HUES64 (cell line): ENCODE measurements at regions not wholly inside any gene's neighbourhood (a gene's known extent, or its start where the extent isn't known, plus 50 kb on each side); places are given as distances from the start of the nearest gene placed in this dataset.

Experiments
- H3K27ac ChIP-seq: 2 replicates; pipeline ENCODE4 v1.7.0; 2013; ENCODE audit warnings: low read depth, low read length, inconsistent platforms
- H3K27me3 ChIP-seq: 2 replicates; pipeline ENCODE4 v1.6.1; 2013; ENCODE audit warnings: mild to moderate bottlenecking, low read length; ENCODE audit not compliant: insufficient read depth
- H3K36me3 ChIP-seq: 2 replicates; pipeline ENCODE4 v1.6.1; 2013; ENCODE audit warnings: mild to moderate bottlenecking, low read length; ENCODE audit not compliant: insufficient read depth
- H3K4me1 ChIP-seq: 2 replicates; pipeline ENCODE4 v1.6.1; 2013; ENCODE audit warnings: mild to moderate bottlenecking, low read length, moderate library complexity; ENCODE audit not compliant: insufficient read depth
- H3K4me3 ChIP-seq: 2 replicates; pipeline ENCODE4 v1.5.1; 2013; ENCODE audit warnings: mild to moderate bottlenecking, low read length, moderate library complexity
- H3K9ac ChIP-seq: 2 replicates; pipeline ENCODE4 v1.6.1; 2013; ENCODE audit warnings: mild to moderate bottlenecking, low read depth, low read length
- H3K9me3 ChIP-seq: 2 replicates; pipeline ENCODE4 v1.6.1; 2013; ENCODE audit warnings: low read depth, low read length; ENCODE audit not compliant: insufficient read depth
- WGBS: fragments of 150-250, 120-280 bp; methylation state at CpG from one replicate; pipeline ENCODE4 v1.1.7; 2013; ENCODE audit warnings: missing lambda C conversion rate; 5-methylcytosine and 5-hydroxymethylcytosine counted together

- Histone ChIP-seq H3K36me3 (no peaks in the 10 kb centered on the region), H3K4me1 (no peaks in the 10 kb centered on the region)
- WGBS: 77% methylated on average over 8 of the region's 8 CpGs
Observed at GRCh38 chr2:120401275-120402066, 55.5 kb downstream of the INHBB start.

GRCh38 chr2:120402067-120402433 is 56.1 kb downstream of the INHBB start:
- no peak overlapping the region for H3K27ac ChIP-seq
- WGBS: 89% methylated on average over 5 of the region's 5 CpGs
- H3K36me3 ChIP-seq: no peaks in the 10 kb centered on the region
- H3K4me3 ChIP-seq: no peak overlapping the region
- no peaks in the 10 kb centered on the region for H3K9me3 ChIP-seq
- no peak overlapping the region for H3K9ac ChIP-seq
- no peaks in the 10 kb centered on the region; the same call in 1 of the 2 replicates for H3K27me3 ChIP-seq
- no peaks in the 10 kb centered on the region for H3K4me1 ChIP-seq

More at GRCh38 chr2:120401275-120402066, 55.5 kb downstream of the INHBB start:
- Histone ChIP-seq H3K27ac (no peak overlapping the region), H3K9ac (no peak overlapping the region), H3K4me3 (no peak overlapping the region), H3K9me3 (no peaks in the 10 kb centered on the region), H3K27me3 (no peaks in the 10 kb centered on the region; the same call in 1 of the 2 replicates)

GRCh38 chr2:120402508-120402907 is 56.6 kb downstream of the INHBB start:
- H3K4me3 ChIP-seq: no peak overlapping the region
- H3K27me3 ChIP-seq: no peaks in the 10 kb centered on the region; the same call in 1 of the 2 replicates
- H3K27ac ChIP-seq: no peak overlapping the region
- no peaks in the 10 kb centered on the region for H3K9me3 ChIP-seq
- WGBS: 92% methylated on average over 5 of the region's 6 CpGs
- no peak overlapping the region for H3K9ac ChIP-seq
- H3K4me1 ChIP-seq: no peaks in the 10 kb centered on the region
- no peaks in the 10 kb centered on the region for H3K36me3 ChIP-seq

GRCh38 chr2:120403261-120403660 is 57.3 kb downstream of the INHBB start:
- Histone ChIP-seq H3K4me1 (no peaks in the 10 kb centered on the region), H3K36me3 (no peaks in the 10 kb centered on the region), H3K27ac (no peak overlapping the region), H3K27me3 (no peaks in the 10 kb centered on the region; the same call in 1 of the 2 replicates), H3K4me3 (no peak overlapping the region), H3K9ac (no peak overlapping the region), H3K9me3 (no peaks in the 10 kb centered on the region)
- WGBS: 82% methylated on average over 5 of the region's 5 CpGs

GRCh38 chr2:120403676-120404075 is 57.7 kb downstream of the INHBB start:
- no peak overlapping the region for H3K27ac ChIP-seq
- 80% methylated on average over 5 of the region's 5 CpGs for WGBS
- no peaks in the 10 kb centered on the region; the same call in 1 of the 2 replicates for H3K27me3 ChIP-seq
- no peaks in the 10 kb centered on the region for H3K4me1 ChIP-seq
- no peaks in the 10 kb centered on the region; the same call in 1 of the 2 replicates for H3K9me3 ChIP-seq
- no peak overlapping the region for H3K9ac ChIP-seq
- no peaks in the 10 kb centered on the region for H3K36me3 ChIP-seq
- no peak overlapping the region for H3K4me3 ChIP-seq

- Histone ChIP-seq H3K4me3 (no peak overlapping the region), H3K4me1 (no peaks in the 10 kb centered on the region), H3K9me3 (peaks cover under 1% of the 10 kb centered on the region; the same call in 1 of the 2 replicates), H3K9ac (no peak overlapping the region), H3K36me3 (no peaks in the 10 kb centered on the region), H3K27me3 (no peaks in the 10 kb centered on the region; the same call in 1 of the 2 replicates), H3K27ac (no peak overlapping the region)
- 94% methylated on average over 3 of the region's 3 CpGs for WGBS
Observed at GRCh38 chr2:120404274-120404673, 58.3 kb downstream of the INHBB start.

- no peak overlapping the region for H3K27ac ChIP-seq
- no peak overlapping the region for H3K4me3 ChIP-seq
- no peaks in the 10 kb centered on the region for H3K36me3 ChIP-seq
- 90% methylated on average over 19 of the region's 19 CpGs for WGBS
- H3K9me3 ChIP-seq: peaks cover 8% of the 10 kb centered on the region; the same call in 1 of the 2 replicates
- no peaks in the 10 kb centered on the region for H3K4me1 ChIP-seq
- H3K9ac ChIP-seq: no peak overlapping the region
- H3K27me3 ChIP-seq: no peaks in the 10 kb centered on the region
Observed at GRCh38 chr2:120404941-120405758, 59.2 kb downstream of the INHBB start.

- WGBS: 91% methylated on average over 5 of the region's 5 CpGs
- Histone ChIP-seq H3K9ac (no peak overlapping the region), H3K4me3 (no peak overlapping the region), H3K9me3 (peaks cover 12% of the 10 kb centered on the region; the same call in 1 of the 2 replicates), H3K36me3 (no peaks in the 10 kb centered on the region), H3K27me3 (no peaks in the 10 kb centered on the region), H3K27ac (no peak overlapping the region), H3K4me1 (no peaks in the 10 kb centered on the region)
Observed at GRCh38 chr2:120405759-120406099, 59.8 kb downstream of the INHBB start.

GRCh38 chr2:120406566-120406965 is 60.6 kb downstream of the INHBB start:
- H3K4me3 ChIP-seq: no peak overlapping the region
- H3K9me3 ChIP-seq: peaks cover 12% of the 10 kb centered on the region; the same call in 1 of the 2 replicates
- 84% methylated on average over 9 of the region's 9 CpGs for WGBS
- H3K27me3 ChIP-seq: no peaks in the 10 kb centered on the region
- no peaks in the 10 kb centered on the region for H3K4me1 ChIP-seq
- H3K9ac ChIP-seq: no peak overlapping the region
- H3K36me3 ChIP-seq: no peaks in the 10 kb centered on the region
- no peak overlapping the region for H3K27ac ChIP-seq

GRCh38 chr2:120410487-120410886 is 64.6 kb downstream of the INHBB start:
- no peaks in the 10 kb centered on the region for H3K36me3 ChIP-seq
- no peak overlapping the region for H3K9ac ChIP-seq
- no peaks in the 10 kb centered on the region for H3K27me3 ChIP-seq
- WGBS: 97% methylated on average over 3 of the region's 3 CpGs
- no peak overlapping the region for H3K27ac ChIP-seq
- no peaks in the 10 kb centered on the region; the same call in 1 of the 2 replicates for H3K4me1 ChIP-seq
- H3K4me3 ChIP-seq: no peak overlapping the region
- peaks cover 12% of the 10 kb centered on the region; the same call in 1 of the 2 replicates for H3K9me3 ChIP-seq

GRCh38 chr2:120415060-120415459 is 69.1 kb downstream of the INHBB start:
- Histone ChIP-seq H3K36me3 (no peaks in the 10 kb centered on the region), H3K4me1 (no peaks in the 10 kb centered on the region; the same call in 1 of the 2 replicates), H3K9ac (no peak overlapping the region), H3K4me3 (no peak overlapping the region), H3K9me3 (peaks cover 4% of the 10 kb centered on the region; the same call in 1 of the 2 replicates), H3K27me3 (no peaks in the 10 kb centered on the region), H3K27ac (no peak overlapping the region)
- 100% methylated on average over 1 of the region's 1 CpG for WGBS
